BE2C (cell line): ENCODE measurements at regions not wholly inside any gene's neighbourhood (a gene's known extent, or its start where the extent isn't known, plus 50 kb on each side); places are given as distances from the start of the nearest gene placed in this dataset.

Source experiments
- DNase-seq: peaks from one replicate; pipeline ENCODE4 v3.0.0-alpha.2; 2020
- H3K27me3 ChIP-seq: fragments of 250-450 bp; sonication (Bioruptor Pico); 2 replicates; pipeline ENCODE4 v1.5.1; 2020; ENCODE audit warnings: mild to moderate bottlenecking
- H3K36me3 ChIP-seq: fragments of 250-450 bp; sonication (Bioruptor Pico); 2 replicates; pipeline ENCODE4 v1.5.1; 2020; ENCODE audit warnings: mild to moderate bottlenecking
- H3K4me1 ChIP-seq: fragments of 250-450 bp; sonication (Bioruptor Pico); 2 replicates; pipeline ENCODE4 v1.5.1; 2020
- H3K4me3 ChIP-seq: 2 replicates; pipeline ENCODE4 v1.5.1; 2011; ENCODE audit warnings: low read depth, low read length
- H3K9me3 ChIP-seq: fragments of 250-450 bp; sonication (Bioruptor Pico); 2 replicates; pipeline ENCODE4 v1.5.1; 2020
- TF ChIP-seq, protein P1 (sequence below): IDR thresholded peaks from 2 replicates; pipeline ENCODE4 v1.5.1; 2012; ENCODE audit warnings: mild to moderate bottlenecking, low read depth, low read length

DNA sequence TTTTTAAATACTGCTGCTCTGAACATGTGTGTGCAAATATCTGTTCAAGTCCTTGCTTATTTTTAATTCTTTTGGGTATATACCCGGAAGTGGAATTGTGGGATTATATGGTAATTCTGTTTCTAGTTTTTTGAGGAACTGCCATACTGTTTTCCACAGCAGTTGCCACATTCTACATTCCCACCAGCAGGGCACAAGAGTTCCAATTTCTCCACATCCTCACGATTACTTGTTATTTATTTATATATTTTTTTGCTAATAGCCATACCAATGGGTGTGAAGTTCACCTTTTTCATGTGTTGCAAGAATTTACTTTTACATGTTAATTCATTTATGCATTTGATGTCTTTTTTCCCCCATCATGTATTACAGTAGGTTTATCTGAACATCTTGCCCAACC lies 79.6 kb upstream of the CXCL12 start:
- Histone ChIP-seq H3K4me1 (no peaks in the 10 kb centered on the region), H3K4me3 (no peak overlapping the region), H3K27me3 (no peaks in the 10 kb centered on the region), H3K9me3 (no peaks in the 10 kb centered on the region), H3K36me3 (no peaks in the 10 kb centered on the region)
- DNase-seq = no peak
- TF ChIP-seq, protein P1, sequence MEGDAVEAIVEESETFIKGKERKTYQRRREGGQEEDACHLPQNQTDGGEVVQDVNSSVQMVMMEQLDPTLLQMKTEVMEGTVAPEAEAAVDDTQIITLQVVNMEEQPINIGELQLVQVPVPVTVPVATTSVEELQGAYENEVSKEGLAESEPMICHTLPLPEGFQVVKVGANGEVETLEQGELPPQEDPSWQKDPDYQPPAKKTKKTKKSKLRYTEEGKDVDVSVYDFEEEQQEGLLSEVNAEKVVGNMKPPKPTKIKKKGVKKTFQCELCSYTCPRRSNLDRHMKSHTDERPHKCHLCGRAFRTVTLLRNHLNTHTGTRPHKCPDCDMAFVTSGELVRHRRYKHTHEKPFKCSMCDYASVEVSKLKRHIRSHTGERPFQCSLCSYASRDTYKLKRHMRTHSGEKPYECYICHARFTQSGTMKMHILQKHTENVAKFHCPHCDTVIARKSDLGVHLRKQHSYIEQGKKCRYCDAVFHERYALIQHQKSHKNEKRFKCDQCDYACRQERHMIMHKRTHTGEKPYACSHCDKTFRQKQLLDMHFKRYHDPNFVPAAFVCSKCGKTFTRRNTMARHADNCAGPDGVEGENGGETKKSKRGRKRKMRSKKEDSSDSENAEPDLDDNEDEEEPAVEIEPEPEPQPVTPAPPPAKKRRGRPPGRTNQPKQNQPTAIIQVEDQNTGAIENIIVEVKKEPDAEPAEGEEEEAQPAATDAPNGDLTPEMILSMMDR = 0 out of 2 replicates have a peak, but pooled peaks have one; percentile 2

DNA sequence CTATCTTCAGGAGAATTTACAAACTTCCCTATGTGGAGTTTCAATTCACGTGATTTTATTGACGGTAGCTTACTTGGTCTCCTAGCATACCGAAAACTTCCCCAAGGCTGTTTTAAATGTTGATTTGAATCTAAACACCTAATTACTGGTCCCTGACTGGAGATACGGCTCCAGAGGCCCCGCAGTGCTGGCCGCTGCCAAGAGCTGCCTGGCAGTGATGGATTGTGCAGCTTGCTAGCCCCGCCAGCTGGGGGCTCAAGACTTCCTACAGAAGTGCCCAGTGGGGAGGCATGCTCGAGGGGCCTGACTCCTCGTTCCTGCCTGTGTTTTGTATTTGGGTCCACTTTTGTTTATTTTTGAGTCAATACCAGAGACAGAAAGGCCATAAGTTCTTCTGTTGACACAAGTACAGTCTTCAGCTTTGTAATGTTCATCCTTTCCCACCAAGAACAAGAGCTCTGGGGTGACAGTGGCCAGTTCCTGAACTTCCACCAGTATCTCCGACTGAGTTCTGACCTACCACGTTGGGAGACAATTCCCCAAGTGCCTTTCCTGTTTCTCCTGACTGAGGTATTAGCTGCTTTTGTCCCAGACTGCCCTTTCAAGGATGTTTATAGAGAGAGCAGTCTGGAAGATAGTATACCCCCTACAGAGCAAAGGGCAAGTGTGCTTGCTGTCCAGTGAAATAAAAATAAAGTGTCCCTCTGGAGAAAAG lies 80.7 kb upstream of the CXCL12 start:
- Histone ChIP-seq H3K4me3 (no peak overlapping the region), H3K9me3 (no peaks in the 10 kb centered on the region), H3K27me3 (no peaks in the 10 kb centered on the region), H3K36me3 (no peaks in the 10 kb centered on the region), H3K4me1 (no peaks in the 10 kb centered on the region)
- TF ChIP-seq, protein P1 = no peak
- no peak for DNase-seq

DNA sequence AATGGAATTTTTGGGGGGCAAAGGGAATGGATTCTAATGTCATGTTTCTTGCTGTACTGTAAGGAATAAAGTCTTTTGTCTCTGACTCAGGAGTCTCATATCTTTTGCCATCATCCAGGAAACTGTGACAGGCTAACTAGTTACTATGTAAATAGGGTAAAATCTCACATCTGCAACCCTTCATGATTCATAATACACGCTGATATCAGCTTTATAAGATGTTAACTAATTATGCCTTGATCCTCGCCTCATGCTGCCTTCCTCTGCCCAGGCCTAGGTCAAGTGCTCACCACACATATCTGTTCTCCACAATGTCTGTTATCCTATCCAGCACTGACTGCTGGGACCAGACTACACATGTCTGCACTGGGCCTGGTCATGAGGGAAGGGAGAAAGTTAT lies 81.3 kb upstream of the CXCL12 start:
- no peak for DNase-seq
- H3K36me3 ChIP-seq = no peaks in the 10 kb centered on the region
- no peaks in the 10 kb centered on the region for H3K9me3 ChIP-seq
- H3K4me1 ChIP-seq = no peaks in the 10 kb centered on the region
- TF ChIP-seq, protein P1 = no peak
- H3K27me3 ChIP-seq = no peaks in the 10 kb centered on the region
- no peak overlapping the region for H3K4me3 ChIP-seq

DNA sequence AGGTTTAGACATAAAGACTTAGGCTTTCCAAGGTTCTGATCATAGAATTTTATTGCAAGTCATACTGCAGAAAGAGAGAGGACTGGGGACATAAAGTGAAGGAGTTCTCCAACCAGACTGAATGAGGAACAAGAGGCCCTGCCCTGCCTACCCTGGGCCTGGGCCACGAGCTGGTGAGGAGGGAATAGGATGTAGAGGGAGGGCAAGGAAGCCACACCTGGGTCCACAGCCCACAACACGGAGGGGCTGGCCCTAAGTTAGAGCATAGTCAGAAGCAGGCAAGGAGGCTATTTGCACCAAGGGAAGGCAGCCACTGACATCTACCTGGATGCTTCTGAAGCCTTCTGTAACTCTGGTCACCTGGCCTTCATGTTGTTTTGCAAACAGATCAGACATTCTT lies 82.2 kb upstream of the CXCL12 start:
- H3K27me3 ChIP-seq = no peaks in the 10 kb centered on the region
- H3K36me3 ChIP-seq = no peaks in the 10 kb centered on the region
- H3K4me1 ChIP-seq = no peaks in the 10 kb centered on the region
- DNase-seq = no peak
- H3K9me3 ChIP-seq = no peaks in the 10 kb centered on the region
- H3K4me3 ChIP-seq = no peak overlapping the region
- TF ChIP-seq, protein P1 = no peak

DNA sequence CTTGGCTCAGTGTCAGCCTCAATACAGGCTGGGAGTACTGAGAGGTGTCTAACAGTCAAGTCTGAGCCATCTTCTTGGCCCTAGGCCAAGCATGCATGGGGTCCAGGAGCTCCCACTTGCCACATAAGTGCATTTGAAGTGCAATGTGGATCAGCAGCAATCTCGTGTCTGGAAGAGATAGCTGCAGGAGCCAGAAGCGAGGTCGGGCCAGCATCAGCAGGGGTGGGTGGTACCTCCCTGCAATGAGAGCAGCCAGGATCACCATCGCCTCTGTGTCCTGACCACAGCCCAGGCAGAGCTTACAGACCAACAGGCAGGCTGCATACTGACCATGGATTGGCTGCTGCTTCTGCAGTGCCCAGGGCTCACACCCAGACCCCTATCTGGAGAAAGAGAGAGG lies 83.0 kb upstream of the CXCL12 start:
- H3K36me3 ChIP-seq = no peaks in the 10 kb centered on the region
- no peaks in the 10 kb centered on the region for H3K27me3 ChIP-seq
- no peak for DNase-seq
- H3K9me3 ChIP-seq = no peaks in the 10 kb centered on the region
- no peak overlapping the region for H3K4me3 ChIP-seq
- TF ChIP-seq, protein P1 = no peak
- H3K4me1 ChIP-seq = no peaks in the 10 kb centered on the region

DNA sequence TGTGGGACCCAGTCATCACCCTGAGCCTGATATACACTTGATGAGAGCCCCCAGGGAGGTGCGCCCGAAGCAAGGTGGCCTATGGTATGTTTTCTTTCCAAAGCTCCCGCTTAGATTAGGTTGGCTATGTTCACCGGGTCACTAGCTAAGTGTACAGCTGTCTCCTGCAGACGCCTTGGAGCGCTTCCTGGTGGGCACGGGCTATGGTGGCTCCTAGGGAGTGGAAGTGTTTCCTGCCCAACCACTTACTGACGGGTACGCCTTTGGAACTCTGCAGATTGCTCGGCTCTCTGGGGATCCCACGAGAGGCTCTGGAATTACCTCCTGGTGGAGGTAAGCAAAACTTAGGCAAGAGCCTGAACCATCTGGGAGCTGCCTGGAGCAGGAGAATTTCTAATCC lies 83.6 kb upstream of the CXCL12 start:
- Histone ChIP-seq H3K36me3 (no peaks in the 10 kb centered on the region), H3K4me3 (no peak overlapping the region), H3K9me3 (no peaks in the 10 kb centered on the region), H3K4me1 (no peaks in the 10 kb centered on the region), H3K27me3 (no peaks in the 10 kb centered on the region)
- TF ChIP-seq, protein P1 = no peak
- no peak for DNase-seq
